HG02938 (cell line): ENCODE measurements at regions not wholly inside any gene's neighbourhood (a gene's known extent, or its start where the extent isn't known, plus 50 kb on each side); places are given as distances from the start of the nearest gene placed in this dataset.

Experiments
- ATAC-seq: cut with Tn5 transposase; IDR thresholded peaks from one replicate; pipeline ENCODE4 v1.9.1; 2021; ENCODE audit warnings: mild to moderate bottlenecking, moderate library complexity; ENCODE audit not compliant: unreplicated experiment

- no peak for ATAC-seq
Observed at GRCh38 chr2:120669121-120669952, 66.3 kb upstream of the GLI2 start.

GRCh38 chr2:120669971-120670370, 65.7 kb upstream of the GLI2 start:
- no peak for ATAC-seq

- no peak for ATAC-seq
Observed at GRCh38 chr2:120670371-120670770, 65.3 kb upstream of the GLI2 start.

- ATAC-seq, result no peak
Observed at GRCh38 chr2:120670771-120671480, 64.7 kb upstream of the GLI2 start.

GRCh38 chr2:120672526-120673204, 63.0 kb upstream of the GLI2 start:
- ATAC-seq, result no peak

- ATAC-seq, result no peak
Observed at GRCh38 chr2:120673205-120673550, 62.5 kb upstream of the GLI2 start.

GRCh38 chr2:120673571-120674061, 62.1 kb upstream of the GLI2 start:
- ATAC-seq, result no peak

GRCh38 chr2:120674246-120675170, 61.2 kb upstream of the GLI2 start:
- ATAC-seq, result no peak

- no peak for ATAC-seq
Observed at GRCh38 chr2:120675460-120676130, 60.1 kb upstream of the GLI2 start.

- no peak for ATAC-seq
Observed at GRCh38 chr2:120677221-120677620, 58.4 kb upstream of the GLI2 start.

- no peak for ATAC-seq
Observed at GRCh38 chr2:120677696-120678247, 57.9 kb upstream of the GLI2 start.

GRCh38 chr2:120678251-120678650, 57.4 kb upstream of the GLI2 start:
- no peak for ATAC-seq

GRCh38 chr2:120678926-120679325, 56.7 kb upstream of the GLI2 start:
- no peak for ATAC-seq

- ATAC-seq, result no peak
Observed at GRCh38 chr2:120679526-120679925, 56.1 kb upstream of the GLI2 start.

- no peak for ATAC-seq
Observed at GRCh38 chr2:120680136-120680761, 55.4 kb upstream of the GLI2 start.

- no peak for ATAC-seq
Observed at GRCh38 chr2:120681181-120681580, 54.5 kb upstream of the GLI2 start.

- no peak for ATAC-seq
Observed at GRCh38 chr2:120681696-120682288, 53.9 kb upstream of the GLI2 start.

GRCh38 chr2:120682654-120683053, 53.0 kb upstream of the GLI2 start:
- ATAC-seq, result no peak

- ATAC-seq, result no peak
Observed at GRCh38 chr2:120683081-120683480, 52.6 kb upstream of the GLI2 start.
